HFF-Myc (cell line): ENCODE measurements at regions not wholly inside any gene's neighbourhood (a gene's known extent, or its start where the extent isn't known, plus 50 kb on each side); places are given as distances from the start of the nearest gene placed in this dataset.

Experiments used
- DNase-seq: peaks from one replicate; pipeline ENCODE4 v3.0.0-alpha.2; 2011; ENCODE audit warnings: low read depth; ENCODE audit errors: extremely low read depth
- H3K4me3 ChIP-seq: replicated peaks from 2 replicates; pipeline ENCODE4 v1.5.1; 2011; ENCODE audit warnings: low read depth, mild to moderate bottlenecking, control low read depth, low read length
- CTCF ChIP-seq: IDR thresholded peaks from 2 replicates; pipeline ENCODE4 v1.5.1; 2012; ENCODE audit warnings: mild to moderate bottlenecking, low read depth, low read length, control low read depth; ENCODE audit errors: missing control alignments

GRCh38 chr13:67951431-67951830 is 721.3 kb upstream of the PCDH9 start:
- H3K4me3 ChIP-seq = no peak overlapping the region
- TF ChIP-seq CTCF = no peak
- no peak for DNase-seq

GRCh38 chr13:67950603-67951002 is 720.5 kb upstream of the PCDH9 start:
- no peak for TF ChIP-seq CTCF
- no peak for DNase-seq
- H3K4me3 ChIP-seq = no peak overlapping the region

DNA sequence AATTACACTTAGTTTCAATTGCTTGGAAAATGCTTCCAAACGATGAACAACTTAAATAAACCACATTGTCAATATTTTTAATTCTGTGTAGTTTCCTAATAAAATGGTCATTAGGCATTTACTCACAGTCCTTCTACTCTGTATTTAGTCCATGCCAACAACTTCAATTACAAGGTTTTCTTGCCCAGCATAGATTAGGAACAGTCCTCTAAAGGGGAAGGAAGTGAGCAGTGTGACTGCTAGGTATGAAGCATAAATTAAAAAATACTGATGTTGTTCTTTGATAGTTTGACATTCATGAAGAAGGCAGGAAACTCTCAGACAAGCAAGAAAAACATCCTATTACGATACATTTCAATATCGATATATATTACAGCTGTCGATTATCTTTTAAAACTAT is 716.0 kb upstream of the PCDH9 start:
- no peak for DNase-seq
- H3K4me3 ChIP-seq = no peak overlapping the region
- no peak for TF ChIP-seq CTCF

DNA sequence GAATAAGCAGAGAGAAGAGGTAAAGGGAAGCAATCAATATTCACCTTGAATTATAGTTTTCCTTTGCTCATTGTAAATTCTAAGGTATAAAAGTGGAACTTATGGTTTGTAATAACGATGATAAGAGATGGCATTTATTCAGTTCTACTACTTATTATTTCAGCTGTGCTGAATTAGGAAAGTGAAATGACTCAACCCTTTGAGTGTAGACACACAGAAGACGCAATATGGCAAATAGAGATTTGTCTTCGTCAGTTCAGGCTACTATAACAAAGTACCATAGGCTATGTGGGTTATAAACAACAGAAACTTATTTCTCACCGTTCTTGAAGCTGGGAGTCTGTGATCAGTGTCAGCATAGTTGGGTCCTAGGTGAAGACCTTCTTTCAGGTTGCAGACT is 713.0 kb upstream of the PCDH9 start:
- no peak for DNase-seq
- no peak for TF ChIP-seq CTCF
- H3K4me3 ChIP-seq = no peak overlapping the region

GRCh38 chr13:67935626-67936025 is 705.5 kb upstream of the PCDH9 start:
- DNase-seq = no peak
- no peak for TF ChIP-seq CTCF
- H3K4me3 ChIP-seq = no peak overlapping the region

- TF ChIP-seq CTCF = no peak
- H3K4me3 ChIP-seq = no peak overlapping the region
- DNase-seq = no peak
These were observed 704.6 kb upstream of the PCDH9 start for GRCh38 chr13:67934617-67935330.

DNA sequence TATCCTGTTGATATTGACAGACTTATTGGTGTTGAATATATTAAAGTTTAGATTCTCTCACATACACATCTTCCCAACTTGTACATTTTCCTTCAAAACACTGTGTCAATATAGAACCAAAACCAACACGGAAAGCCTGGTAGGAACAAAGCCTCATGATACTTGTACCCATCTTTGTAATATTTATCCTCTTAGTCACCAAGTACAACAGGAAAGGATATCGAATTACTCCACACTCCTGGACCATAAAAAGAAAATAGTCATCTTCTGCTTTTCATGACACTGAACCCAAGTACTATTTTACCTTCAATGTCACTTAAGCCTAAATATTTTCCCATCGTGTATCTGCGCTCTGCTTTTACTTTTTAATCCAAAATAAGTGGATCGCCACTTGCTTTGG is 702.9 kb upstream of the PCDH9 start:
- DNase-seq = no peak
- TF ChIP-seq CTCF = no peak
- no peak overlapping the region for H3K4me3 ChIP-seq
